Breast epithelium (tissue), 3 donors: ENCODE measurements at regions not wholly inside any gene's neighbourhood (a gene's known extent, or its start where the extent isn't known, plus 50 kb on each side); places are given as distances from the start of the nearest gene placed in this dataset.

Source experiments
- POLR2AphosphoS5 ChIP-seq, 3 donors: sonication (generic); formaldehyde crosslinking; IDR thresholded peaks; one replicate each; pipeline ENCODE4 v1.6.1; 2017; ENCODE audit warnings: antibody characterized with exemption in 3 of 3
- TF ChIP-seq, protein P1 (sequence below), 3 donors: fragments of 450-650 bp; IDR thresholded peaks; one replicate each; pipeline ENCODE4 v1.5.1; 2016 to 2017; ENCODE audit warnings: antibody characterized with exemption in 3 of 3, mild to moderate bottlenecking in 3 of 3, moderate library complexity in 3 of 3

DNA sequence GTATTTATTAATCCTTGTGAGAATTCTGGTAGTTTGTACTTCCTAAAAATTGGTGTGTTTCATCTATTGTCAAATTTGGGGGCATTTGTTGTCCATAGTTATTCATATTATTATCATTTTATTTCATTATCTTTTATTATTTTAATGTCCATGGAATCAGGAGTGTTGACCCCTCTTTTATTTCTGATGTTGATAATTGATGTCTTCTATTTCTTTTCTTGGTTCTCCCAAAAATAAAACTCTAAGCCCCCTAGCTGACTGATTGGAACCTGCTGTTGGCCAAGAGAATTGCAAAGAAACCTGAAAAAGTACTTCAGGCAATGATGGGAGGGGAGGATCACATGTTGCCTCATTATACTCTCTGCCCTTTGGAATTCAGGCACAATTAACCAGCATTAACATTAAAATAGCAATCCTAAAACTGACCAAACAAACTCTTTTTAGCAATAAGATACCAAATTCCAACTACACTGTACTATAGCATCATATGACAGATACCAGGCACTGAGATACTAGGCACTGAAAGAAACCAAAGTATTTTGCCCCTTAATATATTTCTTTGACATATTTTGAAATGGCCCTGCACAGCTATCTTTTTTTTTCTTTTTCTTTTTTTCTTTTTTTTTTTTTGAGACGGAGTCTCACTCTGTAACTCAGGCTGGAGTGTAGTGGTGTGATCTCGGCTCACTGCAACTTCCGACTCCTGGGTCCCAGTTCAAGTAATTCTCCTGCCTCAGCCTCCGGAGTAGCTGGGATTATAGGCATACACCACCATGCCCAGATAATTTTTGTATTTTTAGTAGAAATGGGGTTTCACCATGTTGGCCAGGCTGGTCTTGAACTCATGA, 1097.2 kb upstream of the CNTNAP5 start:
- no peak for TF ChIP-seq POLR2AphosphoS5 (IDR thresholded peaks at IDR 0.05)
- TF ChIP-seq, protein P1, sequence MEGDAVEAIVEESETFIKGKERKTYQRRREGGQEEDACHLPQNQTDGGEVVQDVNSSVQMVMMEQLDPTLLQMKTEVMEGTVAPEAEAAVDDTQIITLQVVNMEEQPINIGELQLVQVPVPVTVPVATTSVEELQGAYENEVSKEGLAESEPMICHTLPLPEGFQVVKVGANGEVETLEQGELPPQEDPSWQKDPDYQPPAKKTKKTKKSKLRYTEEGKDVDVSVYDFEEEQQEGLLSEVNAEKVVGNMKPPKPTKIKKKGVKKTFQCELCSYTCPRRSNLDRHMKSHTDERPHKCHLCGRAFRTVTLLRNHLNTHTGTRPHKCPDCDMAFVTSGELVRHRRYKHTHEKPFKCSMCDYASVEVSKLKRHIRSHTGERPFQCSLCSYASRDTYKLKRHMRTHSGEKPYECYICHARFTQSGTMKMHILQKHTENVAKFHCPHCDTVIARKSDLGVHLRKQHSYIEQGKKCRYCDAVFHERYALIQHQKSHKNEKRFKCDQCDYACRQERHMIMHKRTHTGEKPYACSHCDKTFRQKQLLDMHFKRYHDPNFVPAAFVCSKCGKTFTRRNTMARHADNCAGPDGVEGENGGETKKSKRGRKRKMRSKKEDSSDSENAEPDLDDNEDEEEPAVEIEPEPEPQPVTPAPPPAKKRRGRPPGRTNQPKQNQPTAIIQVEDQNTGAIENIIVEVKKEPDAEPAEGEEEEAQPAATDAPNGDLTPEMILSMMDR (IDR thresholded peaks at IDR 0.05) = no peak
